SK-N-SH (cell line): ENCODE measurements at regions not wholly inside any gene's neighbourhood (a gene's known extent, or its start where the extent isn't known, plus 50 kb on each side); places are given as distances from the start of the nearest gene placed in this dataset.
"Not testable (repeated sequence)": the region's sequence is repeated elsewhere in the genome, so short reads cannot be mapped to it uniquely, and the experiment has no call there.

Experiments
- CTCF ChIA-PET: fragments of 300-600, 350-600 bp; formaldehyde crosslinking; extraction: SDS; loops from one replicate; lab custom pipeline; 2021; lab: Yijun Ruan, JAX
- POLR2A ChIA-PET: fragments of 350-600 bp; sonication (Branson Sonifier 250); formaldehyde crosslinking; extraction: SDS; loops from one replicate; lab custom pipeline; 2020; ENCODE audit warnings: antibody characterized with exemption, inconsistent platforms; lab: Yijun Ruan, JAX
- DNase-seq: peaks from one replicate; pipeline ENCODE4 v3.0.0; 2012
- H2AFZ ChIP-seq: fragments of 200-600 bp; sonication (generic); 2 replicates; pipeline ENCODE4 v1.8.1; 2016; ENCODE audit warnings: antibody characterized with exemption, mild to moderate bottlenecking, low read depth
- H3F3A ChIP-seq: fragments of 200-600 bp; sonication (generic); replicated peaks from 2 replicates; pipeline ENCODE3; 2016; ENCODE audit warnings: antibody characterized with exemption, mild to moderate bottlenecking; ENCODE audit not compliant: insufficient read depth
- H3K27ac ChIP-seq, 2 experiments: fragments of 200-500 bp in 1 of 2; fragments of 200-600 bp in 1 of 2; sonication (Bioruptor generic) in 1 of 2; sonication (generic), shearing (Covaris generic) in 1 of 2; 2 replicates each; pipeline versions ENCODE4 v1.5.1 to v1.6.1; 2014 to 2016; ENCODE audit warnings: low read depth in 2 of 2, inconsistent platforms in 1 of 2, low read length in 1 of 2, mild to moderate bottlenecking in 1 of 2, mixed read lengths in 1 of 2
- H3K27me3 ChIP-seq: fragments of 200-600 bp; sonication (generic), shearing (Covaris generic); 2 replicates; pipeline ENCODE4 v1.6.1; 2016; ENCODE audit warnings: mixed run types; ENCODE audit not compliant: insufficient read depth
- H3K36me3 ChIP-seq, 2 experiments: fragments of 200-500 bp in 1 of 2; fragments of 200-600 bp in 1 of 2; sonication (Bioruptor generic) in 1 of 2; sonication (generic) in 1 of 2; replicated peaks in 1 of 2; 2 replicates each; pipeline versions ENCODE3 to v1.5.1; 2014 to 2016; ENCODE audit warnings: low read length in 1 of 2, mild to moderate bottlenecking in 1 of 2; ENCODE audit not compliant: insufficient read depth in 2 of 2, control insufficient read depth in 1 of 2
- H3K4me1 ChIP-seq, 2 experiments: fragments of 200-500 bp in 1 of 2; fragments of 200-600 bp in 1 of 2; sonication (Bioruptor generic) in 1 of 2; sonication (generic), shearing (Covaris generic) in 1 of 2; 2 replicates each; pipeline versions ENCODE4 v1.5.1 to v1.6.1; 2014 to 2016; ENCODE audit warnings: low read depth in 1 of 2, low read length in 1 of 2, mixed run types in 1 of 2; ENCODE audit not compliant: insufficient read depth in 2 of 2, control insufficient read depth in 1 of 2
- H3K4me2 ChIP-seq: fragments of 200-600 bp; sonication (generic), shearing (Covaris generic); 2 replicates; pipeline ENCODE4 v1.6.1; 2017; ENCODE audit warnings: mixed run types
- H3K4me3 ChIP-seq, 2 experiments: fragments of 200-500 bp in 1 of 2; fragments of 200-600 bp in 1 of 2; sonication (Bioruptor generic) in 1 of 2; sonication (generic), shearing (Covaris generic) in 1 of 2; 2 replicates each; pipeline versions ENCODE4 v1.5.1 to v1.8.1; 2014 to 2016; ENCODE audit warnings: low read depth in 2 of 2, inconsistent platforms in 1 of 2, low read length in 1 of 2, mild to moderate bottlenecking in 1 of 2, mixed read lengths in 1 of 2, moderate library complexity in 1 of 2
- H3K79me2 ChIP-seq: fragments of 200-600 bp; sonication (generic); 2 replicates; pipeline ENCODE4 v1.8.1; 2017; ENCODE audit warnings: mild to moderate bottlenecking; ENCODE audit not compliant: insufficient read depth
- H3K9ac ChIP-seq: fragments of 200-600 bp; sonication (generic); 2 replicates; pipeline ENCODE4 v1.6.1; 2017; ENCODE audit warnings: mixed run types
- H3K9me2 ChIP-seq: fragments of 200-600 bp; sonication (generic); 2 replicates; pipeline ENCODE4 v1.6.1; 2017; ENCODE audit warnings: mixed run types
- H3K9me3 ChIP-seq: fragments of 200-600 bp; sonication (generic); 2 replicates; pipeline ENCODE4 v1.6.1; 2017; ENCODE audit warnings: mixed run types, mild to moderate bottlenecking, moderate library complexity
- H4K20me1 ChIP-seq: fragments of 200-600 bp; sonication (generic); 2 replicates; pipeline ENCODE4 v1.6.1; 2017; ENCODE audit warnings: mild to moderate bottlenecking, mixed run types; ENCODE audit not compliant: insufficient read depth
- EZH2phosphoT487 ChIP-seq: fragments of 200-600 bp; sonication (generic); IDR thresholded peaks from 2 replicates; pipeline ENCODE4 v1.6.1; 2017; ENCODE audit warnings: low read depth, mixed run types, mild to moderate bottlenecking, antibody characterized with exemption, moderate library complexity, borderline replicate concordance
- FOXJ3 ChIP-seq: sonication (generic); formaldehyde crosslinking; IDR thresholded peaks from 2 replicates; pipeline ENCODE4 v1.5.1; 2020; ENCODE audit warnings: mild to moderate bottlenecking, missing genetic modification reagents
- FOXM1 ChIP-seq: IDR thresholded peaks from 2 replicates; pipeline ENCODE4 v1.4.0; 2012; ENCODE audit warnings: low read depth, mild to moderate bottlenecking
- GABPA ChIP-seq: IDR thresholded peaks from 2 replicates; pipeline ENCODE4 v1.4.0; 2012; ENCODE audit warnings: low read depth, mild to moderate bottlenecking
- GATA2 ChIP-seq: sonication (generic); formaldehyde crosslinking; IDR thresholded peaks from 2 replicates; pipeline ENCODE4 v1.5.0; 2020; ENCODE audit warnings: mild to moderate bottlenecking, missing genetic modification reagents
- JUND ChIP-seq: IDR thresholded peaks from 2 replicates; pipeline ENCODE4 v1.4.0; 2012
- MEF2A ChIP-seq: IDR thresholded peaks from 2 replicates; pipeline ENCODE4 v1.4.0; 2012; ENCODE audit warnings: low read depth, borderline replicate concordance
- NFIC ChIP-seq: IDR thresholded peaks from 2 replicates; pipeline ENCODE4 v1.4.0; 2012; ENCODE audit warnings: borderline replicate concordance
- RFX5 ChIP-seq: IDR thresholded peaks from 2 replicates; pipeline ENCODE4 v1.6.1; 2012; ENCODE audit warnings: mild to moderate bottlenecking, improper control_type of control experiment, low read length
- RXRA ChIP-seq: IDR thresholded peaks from 2 replicates; pipeline ENCODE4 v1.4.0; 2012; ENCODE audit warnings: low read depth, mild to moderate bottlenecking, borderline replicate concordance
- SMC3 ChIP-seq: IDR thresholded peaks from 2 replicates; pipeline ENCODE4 v1.6.1; 2012; ENCODE audit warnings: low read depth, low read length, improper control_type of control experiment
- TAF1 ChIP-seq: IDR thresholded peaks from 2 replicates; pipeline ENCODE4 v1.6.1; 2012; ENCODE audit warnings: low read depth, mild to moderate bottlenecking, low read length, moderate library complexity, borderline replicate concordance
- TCF12 ChIP-seq: IDR thresholded peaks from 2 replicates; pipeline ENCODE4 v1.4.0; 2012
- TEAD4 ChIP-seq: IDR thresholded peaks from 2 replicates; pipeline ENCODE4 v1.4.0; 2012; ENCODE audit warnings: mild to moderate bottlenecking, borderline replicate concordance; ENCODE audit not compliant: insufficient read depth
- WGBS: methylation state at CpG from one replicate; pipeline ENCODE4 v1.1.6; 2017; ENCODE audit warnings: low lambda C conversion rate; 5-methylcytosine and 5-hydroxymethylcytosine counted together
- TF ChIP-seq, protein P1 (sequence below): IDR thresholded peaks from 2 replicates; pipeline ENCODE4; 2012

GRCh38 chr18:25533218-25533617 lies 181.3 kb upstream of the ZNF521 start:
- Histone ChIP-seq H3K27me3 (no peaks in the 10 kb centered on the region), H3K9ac (no peak overlapping the region), H3K36me3 (no peaks in the 10 kb centered on the region), H3F3A (no peaks in the 10 kb centered on the region), H2AFZ (no peak overlapping the region), H3K9me3 (no peaks in the 10 kb centered on the region), H3K79me2 (no peaks in the 10 kb centered on the region), H3K4me1 (no peaks in the 10 kb centered on the region), H3K4me3 (no peak overlapping the region), H3K27ac (no peak overlapping the region), H3K9me2 (no peaks in the 10 kb centered on the region), H4K20me1 (no peaks in the 10 kb centered on the region), H3K4me2 (no peak overlapping the region)
- ChIA-PET POLR2A (no interaction called here), CTCF (no interaction called here)
- no peak for DNase-seq
- no peak for TF ChIP-seq GATA2 (CRISPR knock-in tag)
- WGBS = 78% methylated on average over 4 of the region's 4 CpGs

GRCh38 chr18:25531207-25531606 lies 179.2 kb upstream of the ZNF521 start:
- Histone ChIP-seq H3K36me3 (no peaks in the 10 kb centered on the region), H3K27me3 (no peaks in the 10 kb centered on the region), H2AFZ (no peak overlapping the region), H3K4me3 (no peak overlapping the region), H3K4me1 (no peaks in the 10 kb centered on the region), H3K4me2 (no peak overlapping the region), H4K20me1 (no peaks in the 10 kb centered on the region), H3K9me2 (no peaks in the 10 kb centered on the region), H3K9me3 (no peaks in the 10 kb centered on the region), H3K27ac (no peak overlapping the region), H3K79me2 (no peaks in the 10 kb centered on the region), H3F3A (no peaks in the 10 kb centered on the region), H3K9ac (no peak overlapping the region)
- DNase-seq = no peak
- no peak for TF ChIP-seq SMC3
- no peak for TF ChIP-seq TCF12
- TF ChIP-seq FOXJ3 (CRISPR knock-in tag) = no peak
- TF ChIP-seq JUND = no peak
- TF ChIP-seq GATA2 (CRISPR knock-in tag) = no peak
- no peak for TF ChIP-seq TEAD4
- 54% methylated on average over 3 of the region's 3 CpGs for WGBS
- POLR2A ChIA-PET = no interaction called here
- CTCF ChIA-PET = no interaction called here

GRCh38 chr18:25525789-25526188 lies 173.8 kb upstream of the ZNF521 start:
- H3K4me2 ChIP-seq, H4K20me1 ChIP-seq, POLR2A ChIA-PET, H3K9ac ChIP-seq, H3K4me3 ChIP-seq, CTCF ChIA-PET, H3K36me3 ChIP-seq, H3K9me3 ChIP-seq, H3K27ac ChIP-seq, DNase-seq, H2AFZ ChIP-seq, H3K4me1 ChIP-seq, H3K27me3 ChIP-seq, H3F3A ChIP-seq, H3K9me2 ChIP-seq, H3K79me2 ChIP-seq: not testable (repeated sequence)
- WGBS = 47% methylated on average over 1 of the region's 1 CpG

GRCh38 chr18:25518716-25519053 lies 166.7 kb upstream of the ZNF521 start:
- H3K4me1 ChIP-seq = peaks cover 0 to 7% of the 10 kb centered on the region in 2 experiments; a peak in 2 of 4 replicates
- H3K27me3 ChIP-seq = no peaks in the 10 kb centered on the region
- no peaks in the 10 kb centered on the region for H4K20me1 ChIP-seq
- H3K9me2 ChIP-seq = no peaks in the 10 kb centered on the region
- no peak for DNase-seq
- H2AFZ ChIP-seq = no peak overlapping the region
- H3K4me2 ChIP-seq = no peak overlapping the region
- H3F3A ChIP-seq = no peaks in the 10 kb centered on the region
- H3K9me3 ChIP-seq = no peaks in the 10 kb centered on the region
- no peaks in the 10 kb centered on the region for H3K79me2 ChIP-seq
- POLR2A ChIA-PET = no interaction called here
- no peak for TF ChIP-seq NFIC
- no peak for TF ChIP-seq GABPA
- no peak for TF ChIP-seq FOXM1
- no peak for TF ChIP-seq EZH2phosphoT487
- no peak for TF ChIP-seq MEF2A
- no peak for TF ChIP-seq FOXJ3 (CRISPR knock-in tag)
- no peak for TF ChIP-seq RFX5
- TF ChIP-seq RXRA = no peak
- TF ChIP-seq, protein P1, sequence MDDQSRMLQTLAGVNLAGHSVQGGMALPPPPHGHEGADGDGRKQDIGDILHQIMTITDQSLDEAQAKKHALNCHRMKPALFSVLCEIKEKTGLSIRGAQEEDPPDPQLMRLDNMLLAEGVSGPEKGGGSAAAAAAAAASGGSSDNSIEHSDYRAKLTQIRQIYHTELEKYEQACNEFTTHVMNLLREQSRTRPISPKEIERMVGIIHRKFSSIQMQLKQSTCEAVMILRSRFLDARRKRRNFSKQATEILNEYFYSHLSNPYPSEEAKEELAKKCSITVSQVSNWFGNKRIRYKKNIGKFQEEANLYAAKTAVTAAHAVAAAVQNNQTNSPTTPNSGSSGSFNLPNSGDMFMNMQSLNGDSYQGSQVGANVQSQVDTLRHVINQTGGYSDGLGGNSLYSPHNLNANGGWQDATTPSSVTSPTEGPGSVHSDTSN = no peak
- TF ChIP-seq TAF1 = no peak
- no peaks in the 10 kb centered on the region for H3K36me3 ChIP-seq
- CTCF ChIA-PET = no interaction called here
- no peak overlapping the region for H3K4me3 ChIP-seq
- no peak overlapping the region for H3K9ac ChIP-seq
- no peak overlapping the region for H3K27ac ChIP-seq
- 82% methylated on average over 3 of the region's 3 CpGs for WGBS
